ENCODE measurements at regions not wholly inside any gene's neighbourhood (a gene's known extent, or its start where the extent isn't known, plus 50 kb on each side); places are given as distances from the start of the nearest gene placed in this dataset.

GRCh38 chr3:112736805-112737566 lies 96.0 kb upstream of the CCDC80 start:
- Mint-ChIP-seq H3K4me3 (no peak overlapping the region), H3K27me3 (ENCODE audit: insufficient read depth) (peaks cover 2% of the 10 kb centered on the region), H3K9me3 (no peaks in the 10 kb centered on the region), H3K4me1 (ENCODE audit: low read depth) (peaks cover 43% of the 10 kb centered on the region), H3K27ac (no peak overlapping the region), H3K36me3 (ENCODE audit: low read depth) (no peaks in the 10 kb centered on the region)
- TF ChIP-seq CTCF (IDR thresholded peaks at IDR 0.05): no peak
- no peak for DNase-seq

- no peaks in the 10 kb centered on the region for H3K9me3 Mint-ChIP-seq
- no peak overlapping the region for H3K27ac Mint-ChIP-seq
- H3K36me3 Mint-ChIP-seq (ENCODE audit: low read depth): no peaks in the 10 kb centered on the region
- H3K4me3 Mint-ChIP-seq: no peak overlapping the region
- TF ChIP-seq CTCF (IDR thresholded peaks at IDR 0.05): no peak
- no peak for DNase-seq
- peaks cover 43% of the 10 kb centered on the region for H3K4me1 Mint-ChIP-seq (ENCODE audit: low read depth)
- peaks cover 2% of the 10 kb centered on the region for H3K27me3 Mint-ChIP-seq (ENCODE audit: insufficient read depth)
Measured at GRCh38 chr3:112736386-112736785, 95.4 kb upstream of the CCDC80 start.

GRCh38 chr3:112735926-112736325 lies 95.0 kb upstream of the CCDC80 start:
- H3K36me3 Mint-ChIP-seq (ENCODE audit: low read depth): no peaks in the 10 kb centered on the region
- H3K4me3 Mint-ChIP-seq: no peak overlapping the region
- no peak for TF ChIP-seq CTCF (IDR thresholded peaks at IDR 0.05)
- H3K27me3 Mint-ChIP-seq (ENCODE audit: insufficient read depth): peaks cover 2% of the 10 kb centered on the region
- no peaks in the 10 kb centered on the region for H3K9me3 Mint-ChIP-seq
- no peak for DNase-seq
- peaks cover 43% of the 10 kb centered on the region for H3K4me1 Mint-ChIP-seq (ENCODE audit: low read depth)
- no peak overlapping the region for H3K27ac Mint-ChIP-seq

GRCh38 chr3:112734736-112735350 lies 93.9 kb upstream of the CCDC80 start:
- H3K4me1 Mint-ChIP-seq (ENCODE audit: low read depth): peaks cover 42% of the 10 kb centered on the region
- peak; percentile 44 for DNase-seq
- H3K36me3 Mint-ChIP-seq (ENCODE audit: low read depth): no peaks in the 10 kb centered on the region
- peak; percentile 93 for TF ChIP-seq CTCF (IDR thresholded peaks at IDR 0.05)
- H3K27me3 Mint-ChIP-seq (ENCODE audit: insufficient read depth): peaks cover 2% of the 10 kb centered on the region
- H3K27ac Mint-ChIP-seq: no peak overlapping the region
- no peak overlapping the region for H3K4me3 Mint-ChIP-seq
- H3K9me3 Mint-ChIP-seq: no peaks in the 10 kb centered on the region

GRCh38 chr3:112734171-112734570 lies 93.2 kb upstream of the CCDC80 start:
- peaks cover 35% of the 10 kb centered on the region for H3K4me1 Mint-ChIP-seq (ENCODE audit: low read depth)
- no peaks in the 10 kb centered on the region for H3K9me3 Mint-ChIP-seq
- no peak overlapping the region for H3K27ac Mint-ChIP-seq
- DNase-seq: no peak
- TF ChIP-seq CTCF (IDR thresholded peaks at IDR 0.05): no peak
- H3K27me3 Mint-ChIP-seq (ENCODE audit: insufficient read depth): peaks cover 2% of the 10 kb centered on the region
- no peaks in the 10 kb centered on the region for H3K36me3 Mint-ChIP-seq (ENCODE audit: low read depth)
- H3K4me3 Mint-ChIP-seq: no peak overlapping the region

Measured in HFFc6 (cell line).